ENCODE measurements at regions not wholly inside any gene's neighbourhood (a gene's known extent, or its start where the extent isn't known, plus 50 kb on each side); places are given as distances from the start of the nearest gene placed in this dataset.

- TF ChIP-seq POLR2AphosphoS5 (IDR thresholded peaks at IDR 0.05; ENCODE audit: low read depth, low read length) (no peak), RAD21 (IDR thresholded peaks at IDR 0.05 in 1 of 2, conservative IDR thresholded peaks at IDR 0.05 in 1 of 2; ENCODE audit: low read depth in 2 of 2, low read length in 2 of 2) (no peak), EZH2 (IDR thresholded peaks at IDR 0.05; ENCODE audit: low read depth, low read length, severe bottlenecking) (no peak), CTCF (IDR thresholded peaks at IDR 0.05; ENCODE audit: control extremely low read depth in 1 of 3, insufficient read depth in 1 of 3, low read depth in 1 of 3, low read length in 3 of 3) (no peak), POLR2A (IDR thresholded peaks at IDR 0.05; ENCODE audit: control extremely low read depth in 1 of 2, low read depth in 2 of 2, low read length in 2 of 2) (no peak), EGR1 (IDR thresholded peaks at IDR 0.05; ENCODE audit: borderline replicate concordance, low read depth, low read length) (no peak), CBX5 (IDR thresholded peaks at IDR 0.05; ENCODE audit: low read depth, low read length) (no peak), RBBP5 (IDR thresholded peaks at IDR 0.05; ENCODE audit: borderline replicate concordance, low read depth, low read length) (no peak), MAX (IDR thresholded peaks at IDR 0.05) (peak; percentile 22; the same call in 1 of the 2 replicates), NRF1 (IDR thresholded peaks at IDR 0.05; ENCODE audit: low read depth, low read length) (no peak), KDM1A (IDR thresholded peaks at IDR 0.05; ENCODE audit: borderline replicate concordance, low read length) (no peak), GABPA (IDR thresholded peaks at IDR 0.05; ENCODE audit: borderline replicate concordance, insufficient read depth, low read length) (no peak)
Measured at GRCh38 chr12:127539226-127539858, 727.6 kb upstream of the TMEM132C start.
